ENCODE measurements at regions not wholly inside any gene's neighbourhood (a gene's known extent, or its start where the extent isn't known, plus 50 kb on each side); places are given as distances from the start of the nearest gene placed in this dataset.
"Not testable (repeated sequence)": the region's sequence is repeated elsewhere in the genome, so short reads cannot be mapped to it uniquely, and the experiment has no call there.

- FAIRE-seq, result peak; percentile 82
These were observed 113.5 kb downstream of the SPDYE17 start for GRCh38 chr7:76918619-76919018.

- FAIRE-seq, result not testable (repeated sequence)
These were observed 117.8 kb downstream of the SPDYE17 start for GRCh38 chr7:76914361-76914760.

- peak; percentile 66 for FAIRE-seq
These were observed 119.9 kb downstream of the SPDYE17 start for GRCh38 chr7:76912011-76912814.

- FAIRE-seq, result not testable (repeated sequence)
These were observed 127.5 kb downstream of the SPDYE17 start for GRCh38 chr7:76904688-76905087.

GRCh38 chr7:76901944-76902710 lies 130.0 kb downstream of the SPDYE17 start:
- not testable (repeated sequence) for FAIRE-seq

GRCh38 chr7:76898807-76899206 lies 133.4 kb downstream of the SPDYE17 start:
- FAIRE-seq, result not testable (repeated sequence)

- FAIRE-seq, result not testable (repeated sequence)
These were observed 135.2 kb downstream of the SPDYE17 start for GRCh38 chr7:76897007-76897406.

- not testable (repeated sequence) for FAIRE-seq
These were observed 136.5 kb downstream of the SPDYE17 start for GRCh38 chr7:76895696-76896095.

GRCh38 chr7:76891771-76892170 lies 140.4 kb downstream of the SPDYE17 start:
- not testable (repeated sequence) for FAIRE-seq

GRCh38 chr7:76879733-76880288 lies 152.3 kb downstream of the SPDYE17 start:
- FAIRE-seq, result not testable (repeated sequence)

GRCh38 chr7:76875760-76876159 lies 156.4 kb downstream of the SPDYE17 start:
- FAIRE-seq, result not testable (repeated sequence)

- not testable (repeated sequence) for FAIRE-seq
These were observed 161.7 kb downstream of the SPDYE17 start for GRCh38 chr7:76870504-76870808.

GRCh38 chr7:76867364-76867889 lies 164.7 kb downstream of the SPDYE17 start:
- not testable (repeated sequence) for FAIRE-seq

- not testable (repeated sequence) for FAIRE-seq
These were observed 168.9 kb downstream of the SPDYE17 start for GRCh38 chr7:76863150-76863773.

GRCh38 chr7:76862241-76862640 lies 169.9 kb downstream of the SPDYE17 start:
- FAIRE-seq, result not testable (repeated sequence)

- not testable (repeated sequence) for FAIRE-seq
These were observed 172.2 kb downstream of the SPDYE17 start for GRCh38 chr7:76859933-76860332.

- not testable (repeated sequence) for FAIRE-seq
These were observed 177.5 kb downstream of the SPDYE17 start for GRCh38 chr7:76854631-76855030.

- FAIRE-seq, result not testable (repeated sequence)
These were observed 179.2 kb downstream of the SPDYE17 start for GRCh38 chr7:76852787-76853584.

GRCh38 chr7:76852362-76852761 lies 179.8 kb downstream of the SPDYE17 start:
- not testable (repeated sequence) for FAIRE-seq

GRCh38 chr7:76851617-76852016 lies 180.5 kb downstream of the SPDYE17 start:
- not testable (repeated sequence) for FAIRE-seq

GRCh38 chr7:76849887-76850563 lies 182.1 kb downstream of the SPDYE17 start:
- FAIRE-seq, result not testable (repeated sequence)
